ENCODE measurements at regions not wholly inside any gene's neighbourhood (a gene's known extent, or its start where the extent isn't known, plus 50 kb on each side); places are given as distances from the start of the nearest gene placed in this dataset.
"Not testable (repeated sequence)": the region's sequence is repeated elsewhere in the genome, so short reads cannot be mapped to it uniquely, and the experiment has no call there.

DNA sequence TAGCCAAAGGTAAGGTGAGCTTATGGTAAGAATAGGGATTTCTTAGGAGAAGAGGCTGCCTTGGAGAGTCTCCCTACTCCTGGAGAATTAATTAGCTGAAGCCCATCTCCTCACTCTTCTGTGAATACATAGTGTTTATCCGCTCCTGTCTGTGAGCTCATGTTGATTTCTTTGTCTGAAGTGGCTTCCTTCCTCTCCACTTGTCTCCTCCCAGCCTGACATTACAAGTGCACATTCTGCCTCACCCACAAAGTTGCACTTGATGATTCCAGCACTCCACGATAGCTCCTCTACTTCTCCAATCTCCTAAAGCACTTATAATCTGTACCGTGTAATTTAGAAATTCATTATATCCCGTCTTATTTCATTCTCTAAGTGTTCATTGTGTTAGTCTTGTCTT lies 287.2 kb downstream of the QKI start:
- no peak for FAIRE-seq
- no peak for DNase-seq (ENCODE audit: insufficient read length, low spot score)
- TF ChIP-seq, protein P1, sequence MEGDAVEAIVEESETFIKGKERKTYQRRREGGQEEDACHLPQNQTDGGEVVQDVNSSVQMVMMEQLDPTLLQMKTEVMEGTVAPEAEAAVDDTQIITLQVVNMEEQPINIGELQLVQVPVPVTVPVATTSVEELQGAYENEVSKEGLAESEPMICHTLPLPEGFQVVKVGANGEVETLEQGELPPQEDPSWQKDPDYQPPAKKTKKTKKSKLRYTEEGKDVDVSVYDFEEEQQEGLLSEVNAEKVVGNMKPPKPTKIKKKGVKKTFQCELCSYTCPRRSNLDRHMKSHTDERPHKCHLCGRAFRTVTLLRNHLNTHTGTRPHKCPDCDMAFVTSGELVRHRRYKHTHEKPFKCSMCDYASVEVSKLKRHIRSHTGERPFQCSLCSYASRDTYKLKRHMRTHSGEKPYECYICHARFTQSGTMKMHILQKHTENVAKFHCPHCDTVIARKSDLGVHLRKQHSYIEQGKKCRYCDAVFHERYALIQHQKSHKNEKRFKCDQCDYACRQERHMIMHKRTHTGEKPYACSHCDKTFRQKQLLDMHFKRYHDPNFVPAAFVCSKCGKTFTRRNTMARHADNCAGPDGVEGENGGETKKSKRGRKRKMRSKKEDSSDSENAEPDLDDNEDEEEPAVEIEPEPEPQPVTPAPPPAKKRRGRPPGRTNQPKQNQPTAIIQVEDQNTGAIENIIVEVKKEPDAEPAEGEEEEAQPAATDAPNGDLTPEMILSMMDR (IDR thresholded peaks at IDR 0.05; ENCODE audit: insufficient read depth, missing control alignments), result no peak

DNA sequence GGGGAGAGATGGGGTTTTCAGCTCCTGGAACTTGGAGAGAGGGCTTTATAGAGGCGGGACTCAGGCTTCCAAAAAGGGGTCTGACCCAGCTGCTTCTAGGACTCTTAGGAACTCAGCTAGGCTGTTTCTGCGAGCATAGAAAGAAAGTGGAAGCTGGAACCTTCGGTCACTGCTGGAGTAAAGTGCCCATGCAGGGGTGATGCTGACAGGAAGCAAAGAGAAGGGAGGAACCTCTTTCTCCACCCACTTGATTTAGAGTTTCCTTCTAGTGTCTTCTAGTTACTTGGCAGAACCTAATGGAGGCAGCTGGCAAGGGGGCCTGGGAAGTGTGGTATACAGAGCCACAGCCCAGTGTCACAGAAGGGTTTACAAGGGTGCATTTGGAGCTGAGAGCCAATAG lies 283.6 kb downstream of the QKI start:
- TF ChIP-seq, protein P1 (IDR thresholded peaks at IDR 0.05; ENCODE audit: insufficient read depth, missing control alignments), result no peak
- FAIRE-seq (no peak), DNase-seq (ENCODE audit: insufficient read length, low spot score) (no peak)

- not testable (repeated sequence) for FAIRE-seq; DNase-seq (ENCODE audit: insufficient read length, low spot score)
These were observed 281.8 kb downstream of the QKI start for GRCh38 chr6:163696311-163696710.

- FAIRE-seq, result no peak
- no peak for DNase-seq (ENCODE audit: insufficient read length, low spot score)
- TF ChIP-seq, protein P1 (IDR thresholded peaks at IDR 0.05; ENCODE audit: insufficient read depth, missing control alignments), result no peak
These were observed 280.9 kb downstream of the QKI start for GRCh38 chr6:163695414-163695864.

DNA sequence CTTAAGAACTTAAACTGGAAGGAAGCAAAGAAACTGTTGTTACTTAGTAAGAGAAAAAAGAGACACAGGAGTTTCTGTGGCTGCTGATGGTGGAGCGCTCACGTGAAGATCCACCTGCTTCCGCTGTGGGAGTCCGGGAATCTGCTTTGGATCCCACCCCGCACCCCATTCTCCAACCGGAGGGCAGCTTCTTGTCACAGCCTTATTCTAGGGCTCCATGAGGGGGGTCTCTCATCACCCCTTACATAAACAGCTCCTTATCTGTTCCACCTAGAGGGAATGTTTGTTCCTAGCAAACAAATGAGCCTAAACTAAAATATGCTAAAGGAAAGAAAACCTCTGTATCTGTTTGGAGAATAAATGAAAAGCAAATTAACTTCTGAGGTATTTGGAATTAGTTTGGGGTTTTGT lies 280.5 kb downstream of the QKI start:
- TF ChIP-seq, protein P1 (IDR thresholded peaks at IDR 0.05; ENCODE audit: insufficient read depth, missing control alignments), result no peak
- FAIRE-seq, result no peak
- no peak for DNase-seq (ENCODE audit: insufficient read length, low spot score)

GRCh38 chr6:163694072-163694471 lies 279.6 kb downstream of the QKI start:
- TF ChIP-seq, protein P1 (IDR thresholded peaks at IDR 0.05; ENCODE audit: insufficient read depth, missing control alignments), result no peak
- FAIRE-seq (no peak), DNase-seq (ENCODE audit: insufficient read length, low spot score) (no peak)

DNA sequence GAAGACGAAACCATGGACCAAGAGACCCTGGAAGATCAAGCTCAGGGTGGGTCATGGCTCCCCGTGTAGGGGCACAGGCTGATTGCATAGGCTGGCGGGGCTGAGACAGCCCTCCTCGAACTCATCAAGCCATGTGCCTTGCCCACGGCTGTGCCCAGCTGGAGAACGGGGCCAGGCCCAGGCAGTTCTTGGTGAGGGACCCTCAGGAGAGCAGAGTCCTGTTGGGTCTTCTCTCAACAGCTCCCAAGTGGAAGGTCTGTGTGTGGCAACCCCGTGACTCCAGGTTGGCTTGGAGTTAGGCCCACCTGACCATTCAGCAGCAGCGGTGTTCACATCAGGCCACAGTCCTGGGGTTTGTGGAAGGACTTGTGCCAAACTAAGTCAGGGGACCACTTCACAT lies 276.5 kb downstream of the QKI start:
- FAIRE-seq, result no peak
- TF ChIP-seq, protein P1 (IDR thresholded peaks at IDR 0.05; ENCODE audit: insufficient read depth, missing control alignments), result no peak
- no peak for DNase-seq (ENCODE audit: insufficient read length, low spot score)

DNA sequence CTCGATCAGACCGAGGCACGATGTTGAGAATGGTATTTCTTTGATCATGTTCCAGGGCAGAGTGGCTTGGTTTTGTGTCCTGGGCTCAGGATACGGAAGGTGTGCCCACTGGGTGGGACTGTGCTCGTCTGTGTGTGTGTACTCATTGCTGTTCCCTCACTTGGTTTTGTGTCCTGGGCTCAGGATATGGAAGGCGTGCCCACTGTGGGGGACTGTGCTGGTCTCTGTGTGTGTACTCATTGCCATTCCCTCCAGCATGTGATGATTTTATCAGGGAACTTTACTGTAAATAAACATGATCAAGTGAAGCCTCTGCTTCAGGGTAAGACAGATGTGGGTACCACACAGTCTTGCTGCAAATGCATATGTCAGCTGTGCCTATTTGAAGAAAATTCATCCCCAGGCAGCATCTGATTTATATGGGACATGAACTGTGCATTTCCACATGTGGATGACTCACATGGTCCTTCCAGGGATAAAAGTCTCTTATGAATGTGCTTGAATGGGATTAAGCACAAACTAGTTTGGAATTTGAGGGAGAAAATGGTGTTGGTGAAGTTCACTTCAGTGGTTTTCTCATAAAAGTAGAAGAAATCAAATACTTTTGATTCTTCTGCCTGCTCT lies 274.3 kb downstream of the QKI start:
- TF ChIP-seq, protein P1 (IDR thresholded peaks at IDR 0.05; ENCODE audit: insufficient read depth, missing control alignments), result no peak
- DNase-seq (ENCODE audit: insufficient read length, low spot score) (no peak), FAIRE-seq (no peak)
